Naive thymus-derived CD4-positive, alpha-beta T cell (primary cell): ENCODE measurements at regions not wholly inside any gene's neighbourhood (a gene's known extent, or its start where the extent isn't known, plus 50 kb on each side); places are given as distances from the start of the nearest gene placed in this dataset.

Experiments
- ATAC-seq: fragments of 150-1000 bp; cut with Tn5 transposase; 2 replicates; pipeline ENCODE4 v1.10.0; 2021; ENCODE audit warnings: mild to moderate bottlenecking, moderate library complexity
- CTCF ChIA-PET: fragments of 350-600 bp; sonication (Branson Sonifier 250); formaldehyde crosslinking; loops from one replicate; lab custom pipeline; 2021; ENCODE audit warnings: antibody characterized with exemption; lab: Charles Lee
- POLR2A ChIA-PET: fragments of 350-600 bp; sonication (Branson Sonifier 250); formaldehyde crosslinking; loops from one replicate; lab custom pipeline; 2021; ENCODE audit warnings: antibody characterized with exemption, inconsistent platforms; lab: Charles Lee
- DNase-seq, 9 donors: peaks; one replicate each; pipeline versions ENCODE4 v3.0.0 to v3.0.0-alpha.2; 2020 to 2022; ENCODE audit warnings: mixed read lengths in 1 of 9
- H3K27ac ChIP-seq: one replicate; pipeline ENCODE4 v1.7.0; 2013; ENCODE audit warnings: mild to moderate bottlenecking, low read depth, low read length, moderate library complexity
- H3K27me3 ChIP-seq, 2 donors: one replicate each; pipeline ENCODE4 v1.7.0; 2013; ENCODE audit warnings: low read length in 2 of 2, mild to moderate bottlenecking in 2 of 2, moderate library complexity in 2 of 2; ENCODE audit not compliant: control insufficient read depth in 2 of 2, insufficient read depth in 2 of 2
- H3K36me3 ChIP-seq, 3 experiments: 1 replicate in 2 of 3; 2 replicates in 1 of 3; pipeline ENCODE4 v1.7.0; 2013; ENCODE audit warnings: low read length in 3 of 3, mild to moderate bottlenecking in 3 of 3, moderate library complexity in 1 of 3; ENCODE audit not compliant: insufficient read depth in 3 of 3, control insufficient read depth in 2 of 3
- H3K4me1 ChIP-seq, 2 donors: one replicate each; pipeline ENCODE4 v1.7.0; 2013; ENCODE audit warnings: low read length in 2 of 2, mild to moderate bottlenecking in 2 of 2, moderate library complexity in 1 of 2; ENCODE audit not compliant: control insufficient read depth in 2 of 2, insufficient read depth in 2 of 2
- H3K4me3 ChIP-seq: 2 replicates; pipeline ENCODE4 v1.7.0; 2013; ENCODE audit warnings: mild to moderate bottlenecking, low read length
- H3K9me3 ChIP-seq, 3 experiments: 1 replicate in 2 of 3; 2 replicates in 1 of 3; pipeline ENCODE4 v1.7.0; 2013; ENCODE audit warnings: low read length in 3 of 3; ENCODE audit not compliant: control insufficient read depth in 2 of 3
- H3K27ac Mint-ChIP-seq, 9 donors: one replicate each; pipeline ENCODE4 v1.8.0; 2020 to 2022; ENCODE audit warnings: mixed read lengths in 9 of 9, mild to moderate bottlenecking in 8 of 9, moderate library complexity in 5 of 9, inconsistent platforms in 2 of 9
- H3K27me3 Mint-ChIP-seq, 5 donors: one replicate each; pipeline ENCODE4 v1.8.0; 2021 to 2022; ENCODE audit warnings: mixed read lengths in 5 of 5, mild to moderate bottlenecking in 1 of 5
- H3K36me3 Mint-ChIP-seq, 5 donors: one replicate each; pipeline ENCODE4 v1.8.0; 2020 to 2022; ENCODE audit warnings: mixed read lengths in 5 of 5, mild to moderate bottlenecking in 3 of 5, inconsistent platforms in 1 of 5
- H3K4me1 Mint-ChIP-seq, 7 donors: one replicate each; pipeline ENCODE4 v1.8.0; 2020 to 2022; ENCODE audit warnings: mixed read lengths in 7 of 7, mild to moderate bottlenecking in 3 of 7, inconsistent platforms in 1 of 7
- H3K4me3 Mint-ChIP-seq, 10 donors: one replicate each; pipeline ENCODE4 v1.8.0; 2020 to 2022; ENCODE audit warnings: mild to moderate bottlenecking in 10 of 10, mixed read lengths in 10 of 10, moderate library complexity in 6 of 10, inconsistent platforms in 2 of 10
- H3K9me3 Mint-ChIP-seq, 11 donors: one replicate each; pipeline ENCODE4 v1.8.0; 2020 to 2022; ENCODE audit warnings: mixed read lengths in 11 of 11, mild to moderate bottlenecking in 4 of 11, inconsistent platforms in 1 of 11, moderate library complexity in 1 of 11
- intact Hi-C, 2 donors: fragments of 100-400 bp; cut with micrococcal nuclease; formaldehyde crosslinking; loops; one replicate each; pipeline ENCODE4 v1.15.1; 2023

GRCh38 chr3:69454204-69454787 is 68.4 kb upstream of the FRMD4B start:
- Histone ChIP-seq H3K4me3 (no peak overlapping the region), H3K9me3 (no peaks in the 10 kb centered on the region), H3K36me3 (no peaks in the 10 kb centered on the region), H3K27me3 (no peaks in the 10 kb centered on the region), H3K27ac (no peak overlapping the region), H3K4me1 (no peaks in the 10 kb centered on the region)
- no peak for ATAC-seq
- Mint-ChIP-seq H3K9me3 (peaks cover 0 to 3% (median 0%) of the 10 kb centered on the region in 11 donors), H3K27ac (no peak overlapping the region), H3K4me1 (no peaks in the 10 kb centered on the region), H3K36me3 (no peaks in the 10 kb centered on the region), H3K4me3 (no peak overlapping the region), H3K27me3 (peaks cover 7 to 17% (median 12%) of the 10 kb centered on the region in 5 donors)
- intact Hi-C loops = no loop called here
- CTCF ChIA-PET = no interaction called here
- POLR2A ChIA-PET = no interaction called here
- no peak for DNase-seq

GRCh38 chr3:69452295-69452694 is 66.4 kb upstream of the FRMD4B start:
- Histone ChIP-seq H3K36me3 (no peaks in the 10 kb centered on the region), H3K9me3 (no peaks in the 10 kb centered on the region), H3K27me3 (no peaks in the 10 kb centered on the region), H3K27ac (no peak overlapping the region), H3K4me1 (no peaks in the 10 kb centered on the region), H3K4me3 (no peak overlapping the region)
- no peak for ATAC-seq
- H3K4me3 Mint-ChIP-seq = no peak overlapping the region
- peaks cover 0 to 9% (median 7%) of the 10 kb centered on the region in 5 donors for H3K27me3 Mint-ChIP-seq
- no peaks in the 10 kb centered on the region for H3K9me3 Mint-ChIP-seq
- POLR2A ChIA-PET = no interaction called here
- intact Hi-C loops = no loop called here
- H3K27ac Mint-ChIP-seq = no peak overlapping the region
- no peaks in the 10 kb centered on the region for H3K36me3 Mint-ChIP-seq
- no peak for DNase-seq
- CTCF ChIA-PET = no interaction called here
- H3K4me1 Mint-ChIP-seq = no peaks in the 10 kb centered on the region

GRCh38 chr3:69451594-69451993 is 65.7 kb upstream of the FRMD4B start:
- Histone ChIP-seq H3K4me1 (no peaks in the 10 kb centered on the region), H3K9me3 (no peaks in the 10 kb centered on the region), H3K27ac (no peak overlapping the region), H3K36me3 (no peaks in the 10 kb centered on the region), H3K27me3 (no peaks in the 10 kb centered on the region), H3K4me3 (no peak overlapping the region)
- no peak overlapping the region for H3K27ac Mint-ChIP-seq
- H3K9me3 Mint-ChIP-seq = no peaks in the 10 kb centered on the region
- H3K36me3 Mint-ChIP-seq = no peaks in the 10 kb centered on the region
- ATAC-seq (no peak), DNase-seq (no peak)
- H3K4me3 Mint-ChIP-seq = no peak overlapping the region
- H3K27me3 Mint-ChIP-seq = peaks cover 0 to 9% (median 7%) of the 10 kb centered on the region in 5 donors
- ChIA-PET POLR2A (no interaction called here), CTCF (no interaction called here)
- H3K4me1 Mint-ChIP-seq = no peaks in the 10 kb centered on the region
- intact Hi-C loops = no loop called here

GRCh38 chr3:69448877-69449276 is 63.0 kb upstream of the FRMD4B start:
- no peaks in the 10 kb centered on the region for H3K36me3 ChIP-seq
- H3K27me3 ChIP-seq = no peaks in the 10 kb centered on the region
- H3K4me3 ChIP-seq = no peak overlapping the region
- Mint-ChIP-seq H3K4me3 (no peak overlapping the region), H3K27ac (no peak overlapping the region), H3K4me1 (no peaks in the 10 kb centered on the region), H3K36me3 (no peaks in the 10 kb centered on the region), H3K27me3 (peaks cover 0 to 11% (median 7%) of the 10 kb centered on the region in 5 donors), H3K9me3 (no peaks in the 10 kb centered on the region)
- H3K27ac ChIP-seq = no peak overlapping the region
- no peak for ATAC-seq
- DNase-seq = no peak
- intact Hi-C loops = no loop called here
- ChIA-PET POLR2A (no interaction called here), CTCF (interaction anchor here (0.7 kb wide), 1 partner anchor 235 kb away, joined by 4 read pairs; no protein-coding TSS in a partner anchor)
- H3K9me3 ChIP-seq = no peaks in the 10 kb centered on the region
- no peaks in the 10 kb centered on the region for H3K4me1 ChIP-seq

GRCh38 chr3:69446402-69447072 is 60.6 kb upstream of the FRMD4B start:
- H3K4me3 ChIP-seq = no peak overlapping the region
- ChIA-PET POLR2A (no interaction called here), CTCF (no interaction called here)
- no peak overlapping the region for H3K4me3 Mint-ChIP-seq
- H3K27ac Mint-ChIP-seq = no peak overlapping the region
- no peak overlapping the region for H3K27ac ChIP-seq
- no peaks in the 10 kb centered on the region for H3K36me3 ChIP-seq
- H3K36me3 Mint-ChIP-seq = no peaks in the 10 kb centered on the region
- H3K9me3 ChIP-seq = no peaks in the 10 kb centered on the region
- H3K9me3 Mint-ChIP-seq = no peaks in the 10 kb centered on the region
- ATAC-seq = no peak
- no peaks in the 10 kb centered on the region for H3K4me1 Mint-ChIP-seq
- H3K27me3 Mint-ChIP-seq = peaks cover 0 to 4% (median 0%) of the 10 kb centered on the region in 5 donors
- no peaks in the 10 kb centered on the region for H3K4me1 ChIP-seq
- H3K27me3 ChIP-seq = no peaks in the 10 kb centered on the region
- intact Hi-C loops = no loop called here
- DNase-seq = no peak

- CTCF ChIA-PET = no interaction called here
- intact Hi-C loops = no loop called here
- Mint-ChIP-seq H3K27ac (no peak overlapping the region), H3K27me3 (peaks cover 0 to 4% (median 0%) of the 10 kb centered on the region in 5 donors), H3K4me3 (no peak overlapping the region), H3K36me3 (no peaks in the 10 kb centered on the region), H3K9me3 (no peaks in the 10 kb centered on the region), H3K4me1 (no peaks in the 10 kb centered on the region)
- Histone ChIP-seq H3K27me3 (no peaks in the 10 kb centered on the region), H3K4me3 (no peak overlapping the region), H3K27ac (no peak overlapping the region), H3K36me3 (no peaks in the 10 kb centered on the region), H3K9me3 (no peaks in the 10 kb centered on the region), H3K4me1 (no peaks in the 10 kb centered on the region)
- ATAC-seq (no peak), DNase-seq (no peak)
- POLR2A ChIA-PET = no interaction called here
Measured at GRCh38 chr3:69445498-69445897, 59.6 kb upstream of the FRMD4B start.

- no peak overlapping the region for H3K27ac Mint-ChIP-seq
- no peaks in the 10 kb centered on the region for H3K9me3 Mint-ChIP-seq
- Histone ChIP-seq H3K27ac (no peak overlapping the region), H3K36me3 (no peaks in the 10 kb centered on the region), H3K4me1 (no peaks in the 10 kb centered on the region), H3K4me3 (no peak overlapping the region), H3K27me3 (no peaks in the 10 kb centered on the region), H3K9me3 (no peaks in the 10 kb centered on the region)
- H3K4me3 Mint-ChIP-seq = no peak overlapping the region
- peaks cover 0 to 4% (median 0%) of the 10 kb centered on the region in 5 donors for H3K27me3 Mint-ChIP-seq
- no peaks in the 10 kb centered on the region for H3K4me1 Mint-ChIP-seq
- intact Hi-C loops = no loop called here
- no peaks in the 10 kb centered on the region for H3K36me3 Mint-ChIP-seq
- no peak for DNase-seq
- ChIA-PET POLR2A (no interaction called here), CTCF (no interaction called here)
- no peak for ATAC-seq
Measured at GRCh38 chr3:69445024-69445423, 59.1 kb upstream of the FRMD4B start.
